Kidney (tissue), 13 donors: ENCODE measurements at regions not wholly inside any gene's neighbourhood (a gene's known extent, or its start where the extent isn't known, plus 50 kb on each side); places are given as distances from the start of the nearest gene placed in this dataset.

Experiments
- DNase-seq, 5 donors: peaks; one replicate each; pipeline ENCODE4 v3.0.0-alpha.2; 2013 to 2020
- FAIRE-seq: peaks from 2 replicates; lab custom pipeline; 2012; peaks lifted over from hg19 to GRCh38; lab: Jason Lieb, UNC
- H3K27ac ChIP-seq, 2 donors: one replicate each; pipeline ENCODE4 v1.7.0; 2013; ENCODE audit warnings: low read depth in 2 of 2, low read length in 2 of 2, inconsistent platforms in 1 of 2
- H3K27me3 ChIP-seq: one replicate; pipeline ENCODE4 v1.7.1; 2013; ENCODE audit warnings: low read length, inconsistent platforms; ENCODE audit not compliant: control insufficient read depth, insufficient read depth
- H3K36me3 ChIP-seq, 3 donors: one replicate each; pipeline versions ENCODE4 v1.7.0 to v1.7.1; 2013; ENCODE audit warnings: low read length in 3 of 3, control low read depth in 1 of 3, inconsistent platforms in 1 of 3; ENCODE audit not compliant: insufficient read depth in 3 of 3, control insufficient read depth in 2 of 3
- H3K4me1 ChIP-seq, 3 donors: one replicate each; pipeline versions ENCODE4 v1.7.0 to v1.7.1; 2013; ENCODE audit warnings: low read length in 3 of 3, inconsistent platforms in 1 of 3, low read depth in 1 of 3; ENCODE audit not compliant: control insufficient read depth in 2 of 3, insufficient read depth in 2 of 3
- H3K4me3 ChIP-seq, 3 donors: one replicate each; pipeline versions ENCODE4 v1.7.0 to v1.8.1; 2013; ENCODE audit warnings: low read length in 3 of 3, control low read depth in 1 of 3, inconsistent platforms in 1 of 3
- H3K9ac ChIP-seq, 3 donors: one replicate each; pipeline versions ENCODE4 v1.7.0 to v1.7.1; 2013; ENCODE audit warnings: low read length in 3 of 3, control low read depth in 1 of 3, inconsistent platforms in 1 of 3
- H3K9me3 ChIP-seq, 3 donors: one replicate each; pipeline versions ENCODE4 v1.7.0 to v1.7.1; 2013; ENCODE audit warnings: low read length in 3 of 3, control low read depth in 1 of 3, inconsistent platforms in 1 of 3; ENCODE audit not compliant: control insufficient read depth in 2 of 3, insufficient read depth in 1 of 3
- intact Hi-C: fragments of 100-400 bp; cut with DNase I; formaldehyde crosslinking; loops from one replicate; pipeline ENCODE4 v1.11.1; 2022
- TF ChIP-seq, protein P1 (sequence below): IDR thresholded peaks from 3 replicates; pipeline ENCODE4 v1.5.1; 2012; ENCODE audit warnings: mild to moderate bottlenecking, moderate library complexity, borderline replicate concordance; ENCODE audit not compliant: insufficient read depth; ENCODE audit errors: extremely low read depth
- donor health status: control.
- donor health status: control.
- donor health status: control.
- donor health status: control.
- donor health status: control.
- donor health status: DM: yes; HTN: yes; CAD: no.
- donor health status: Normal renal cell carcinoma (clear cell type).

DNA sequence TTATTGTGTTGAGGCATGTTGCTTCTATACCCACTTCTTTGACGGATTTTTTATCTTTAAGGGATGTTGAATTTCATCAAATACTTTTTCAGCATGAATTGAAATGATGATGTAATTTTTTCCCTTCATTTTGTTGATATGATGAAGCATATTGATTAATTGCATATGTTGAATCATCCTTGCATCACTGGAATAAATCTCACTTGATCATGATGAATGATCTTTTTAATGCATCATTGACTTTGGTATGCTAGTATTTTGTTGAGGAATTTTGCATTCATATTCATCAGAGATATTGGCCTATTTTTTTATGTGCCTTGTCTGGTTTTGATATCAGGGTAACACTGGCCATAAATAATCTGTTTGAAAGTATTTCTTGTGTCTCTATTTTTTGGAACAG, 754.7 kb downstream of the KCTD8 start:
- Histone ChIP-seq H3K9me3 (peaks cover 0 to 3% (median 0%) of the 10 kb centered on the region in 3 donors), H3K4me1 (no peaks in the 10 kb centered on the region), H3K27ac (no peak overlapping the region), H3K9ac (no peak overlapping the region), H3K27me3 (no peaks in the 10 kb centered on the region), H3K4me3 (no peak overlapping the region), H3K36me3 (no peaks in the 10 kb centered on the region)
- intact Hi-C loops: no loop called here
- DNase-seq (no peak), FAIRE-seq (no peak)
- TF ChIP-seq, protein P1, sequence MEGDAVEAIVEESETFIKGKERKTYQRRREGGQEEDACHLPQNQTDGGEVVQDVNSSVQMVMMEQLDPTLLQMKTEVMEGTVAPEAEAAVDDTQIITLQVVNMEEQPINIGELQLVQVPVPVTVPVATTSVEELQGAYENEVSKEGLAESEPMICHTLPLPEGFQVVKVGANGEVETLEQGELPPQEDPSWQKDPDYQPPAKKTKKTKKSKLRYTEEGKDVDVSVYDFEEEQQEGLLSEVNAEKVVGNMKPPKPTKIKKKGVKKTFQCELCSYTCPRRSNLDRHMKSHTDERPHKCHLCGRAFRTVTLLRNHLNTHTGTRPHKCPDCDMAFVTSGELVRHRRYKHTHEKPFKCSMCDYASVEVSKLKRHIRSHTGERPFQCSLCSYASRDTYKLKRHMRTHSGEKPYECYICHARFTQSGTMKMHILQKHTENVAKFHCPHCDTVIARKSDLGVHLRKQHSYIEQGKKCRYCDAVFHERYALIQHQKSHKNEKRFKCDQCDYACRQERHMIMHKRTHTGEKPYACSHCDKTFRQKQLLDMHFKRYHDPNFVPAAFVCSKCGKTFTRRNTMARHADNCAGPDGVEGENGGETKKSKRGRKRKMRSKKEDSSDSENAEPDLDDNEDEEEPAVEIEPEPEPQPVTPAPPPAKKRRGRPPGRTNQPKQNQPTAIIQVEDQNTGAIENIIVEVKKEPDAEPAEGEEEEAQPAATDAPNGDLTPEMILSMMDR: no peak

DNA sequence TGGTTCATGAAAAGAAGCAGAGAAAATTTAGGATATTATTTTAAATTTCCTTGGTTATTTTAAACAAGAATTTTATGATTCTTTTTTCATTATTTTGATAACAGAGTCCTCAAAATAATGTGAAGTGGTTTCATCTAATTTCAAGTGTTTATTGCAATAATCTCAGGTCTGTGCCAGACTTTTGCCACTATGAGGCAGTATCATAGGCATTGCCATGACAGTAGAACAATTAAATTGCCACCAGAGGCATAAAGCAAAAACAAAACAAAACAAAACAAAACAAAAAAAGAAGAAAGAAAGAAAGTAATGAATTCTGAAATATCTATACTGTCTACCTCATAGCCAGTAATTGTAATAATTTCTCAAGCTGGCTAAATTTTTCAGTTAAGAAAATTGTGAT, 739.2 kb downstream of the KCTD8 start:
- H3K9ac ChIP-seq: no peak overlapping the region
- intact Hi-C loops: no loop called here
- no peaks in the 10 kb centered on the region for H3K4me1 ChIP-seq
- no peaks in the 10 kb centered on the region for H3K27me3 ChIP-seq
- TF ChIP-seq, protein P1: no peak
- H3K36me3 ChIP-seq: no peaks in the 10 kb centered on the region
- FAIRE-seq (peak; percentile 61), DNase-seq (no peak)
- no peak overlapping the region for H3K27ac ChIP-seq
- no peak overlapping the region for H3K4me3 ChIP-seq
- peaks cover 0 to 2% (median 0%) of the 10 kb centered on the region in 3 donors for H3K9me3 ChIP-seq

GRCh38 chr4:43716721-43717395, 731.8 kb downstream of the KCTD8 start:
- H3K27me3 ChIP-seq: no peaks in the 10 kb centered on the region
- H3K36me3 ChIP-seq: no peaks in the 10 kb centered on the region
- DNase-seq: no peak
- no peak overlapping the region for H3K9ac ChIP-seq
- TF ChIP-seq, protein P1: no peak
- no peak for FAIRE-seq
- H3K27ac ChIP-seq: no peak overlapping the region
- intact Hi-C loops: no loop called here
- H3K4me3 ChIP-seq: no peak overlapping the region
- no peaks in the 10 kb centered on the region for H3K9me3 ChIP-seq
- no peaks in the 10 kb centered on the region for H3K4me1 ChIP-seq

- intact Hi-C loops: no loop called here
- no peak for FAIRE-seq
These were observed 730.2 kb downstream of the KCTD8 start for GRCh38 chr4:43718369-43718768.

More at GRCh38 chr4:43718369-43718768, 730.2 kb downstream of the KCTD8 start:
- Histone ChIP-seq H3K4me1 (no peaks in the 10 kb centered on the region), H3K9ac (no peak overlapping the region), H3K27me3 (no peaks in the 10 kb centered on the region), H3K27ac (no peak overlapping the region), H3K36me3 (no peaks in the 10 kb centered on the region), H3K4me3 (no peak overlapping the region), H3K9me3 (no peaks in the 10 kb centered on the region)
- DNase-seq: peak in 1 of 5 donors; percentile 18
- TF ChIP-seq, protein P1: no peak
